NCI-H526 treated with DMSO at 0.1 percent for 48 hours (cell line): ENCODE measurements at regions not wholly inside any gene's neighbourhood (a gene's known extent, or its start where the extent isn't known, plus 50 kb on each side); places are given as distances from the start of the nearest gene placed in this dataset.

Experiments used
- DNase-seq: peaks from one replicate; lab custom pipeline; 2025; lab: John Stamatoyannopoulos, UW

GRCh38 chr18:2172881-2173280 is 398.4 kb downstream of the METTL4 start:
- no peak for DNase-seq

GRCh38 chr18:2173486-2173885 is 397.8 kb downstream of the METTL4 start:
- no peak for DNase-seq

GRCh38 chr18:2178036-2178435 is 393.3 kb downstream of the METTL4 start:
- no peak for DNase-seq

- no peak for DNase-seq
Measured at GRCh38 chr18:2179498-2180183, 391.7 kb downstream of the METTL4 start.

- DNase-seq, result no peak
Measured at GRCh38 chr18:2180586-2180985, 390.7 kb downstream of the METTL4 start.

- DNase-seq, result no peak
Measured at GRCh38 chr18:2183432-2183831, 387.9 kb downstream of the METTL4 start.

GRCh38 chr18:2186967-2187366 is 384.3 kb downstream of the METTL4 start:
- DNase-seq, result no peak

GRCh38 chr18:2188258-2188657 is 383.0 kb downstream of the METTL4 start:
- no peak for DNase-seq

GRCh38 chr18:2191180-2191790 is 380.0 kb downstream of the METTL4 start:
- no peak for DNase-seq

GRCh38 chr18:2192562-2192961 is 378.7 kb downstream of the METTL4 start:
- DNase-seq, result no peak

GRCh38 chr18:2197946-2198345 is 373.4 kb downstream of the METTL4 start:
- DNase-seq, result no peak

- DNase-seq, result no peak
Measured at GRCh38 chr18:2199060-2199459, 372.2 kb downstream of the METTL4 start.

- no peak for DNase-seq
Measured at GRCh38 chr18:2201036-2201600, 370.2 kb downstream of the METTL4 start.

GRCh38 chr18:2204736-2205135 is 366.6 kb downstream of the METTL4 start:
- DNase-seq, result no peak

- no peak for DNase-seq
Measured at GRCh38 chr18:2207294-2207693, 364.0 kb downstream of the METTL4 start.

- DNase-seq, result no peak
Measured at GRCh38 chr18:2212598-2213205, 358.6 kb downstream of the METTL4 start.

GRCh38 chr18:2213905-2214304 is 357.4 kb downstream of the METTL4 start:
- DNase-seq, result no peak

- no peak for DNase-seq
Measured at GRCh38 chr18:2217356-2217755, 353.9 kb downstream of the METTL4 start.

- no peak for DNase-seq
Measured at GRCh38 chr18:2218101-2218500, 353.2 kb downstream of the METTL4 start.

GRCh38 chr18:2219706-2220105 is 351.6 kb downstream of the METTL4 start:
- no peak for DNase-seq

GRCh38 chr18:2222270-2223185 is 348.8 kb downstream of the METTL4 start:
- no peak for DNase-seq

GRCh38 chr18:2223449-2223848 is 347.9 kb downstream of the METTL4 start:
- DNase-seq, result no peak
